ENCODE measurements at regions not wholly inside any gene's neighbourhood (a gene's known extent, or its start where the extent isn't known, plus 50 kb on each side); places are given as distances from the start of the nearest gene placed in this dataset.

- no peaks in the 10 kb centered on the region for H3K36me3 Mint-ChIP-seq (ENCODE audit: low read depth)
- no peaks in the 10 kb centered on the region for H3K9me3 Mint-ChIP-seq
- no peak overlapping the region for H3K27ac Mint-ChIP-seq
- TF ChIP-seq CTCF (IDR thresholded peaks at IDR 0.05) = no peak
- intact Hi-C loops (cut with micrococcal nuclease) = no loop called here
- DNase-seq (no peak), ATAC-seq (ENCODE audit: low read depth) (no peak)
- H3K4me3 Mint-ChIP-seq = no peak overlapping the region
- CTCF ChIA-PET = no interaction called here
- POLR2A ChIA-PET = no interaction called here
- H3K4me1 Mint-ChIP-seq = no peaks in the 10 kb centered on the region
- H3K27me3 Mint-ChIP-seq = peaks cover 18% of the 10 kb centered on the region
Measured at GRCh38 chr17:15161395-15161794, 103.7 kb downstream of the PMP22 start.

DNA sequence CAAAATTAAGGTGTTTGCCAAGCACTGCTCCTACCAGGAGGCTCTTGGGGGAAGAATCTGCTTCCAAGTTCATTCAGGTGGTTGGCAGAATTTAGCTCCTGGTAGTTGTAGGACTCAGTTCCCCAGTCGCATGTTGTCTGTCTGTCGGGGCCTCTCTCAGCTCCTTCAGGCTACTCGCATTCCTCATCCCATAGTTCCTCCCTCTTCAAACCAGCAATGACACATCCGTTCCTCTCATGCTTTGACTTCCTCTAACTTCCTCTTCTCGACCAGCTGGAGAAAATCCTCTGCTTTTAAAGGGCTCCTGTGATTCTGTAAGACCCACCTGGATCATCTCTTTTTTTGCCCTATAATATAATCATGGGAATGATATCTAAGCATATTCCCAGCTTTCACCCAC, 108.1 kb downstream of the PMP22 start:
- CTCF ChIA-PET = interaction anchor here (0.6 kb wide), 1 partner anchor 20 kb away, joined by 4 read pairs; no protein-coding TSS in a partner anchor

GRCh38 chr17:15154618-15155017, 110.5 kb downstream of the PMP22 start:
- no peaks in the 10 kb centered on the region for H3K36me3 Mint-ChIP-seq (ENCODE audit: low read depth)
- no peak for TF ChIP-seq CTCF (IDR thresholded peaks at IDR 0.05)
- no peak overlapping the region for H3K4me3 Mint-ChIP-seq
- no peak overlapping the region for H3K27ac Mint-ChIP-seq
- CTCF ChIA-PET = no interaction called here
- POLR2A ChIA-PET = no interaction called here
- H3K27me3 Mint-ChIP-seq = peaks cover 22% of the 10 kb centered on the region
- DNase-seq (no peak), ATAC-seq (ENCODE audit: low read depth) (no peak)
- intact Hi-C loops (cut with micrococcal nuclease) = loop anchor here (5.0 kb wide), 2 partner anchors 1562 to 1817 kb away; no protein-coding TSS in a partner anchor
- no peaks in the 10 kb centered on the region for H3K4me1 Mint-ChIP-seq
- H3K9me3 Mint-ChIP-seq = no peaks in the 10 kb centered on the region

More for the DNA sequence above, 108.1 kb downstream of the PMP22 start:
- DNase-seq (no peak), ATAC-seq (ENCODE audit: low read depth) (no peak)
- Mint-ChIP-seq H3K4me3 (no peak overlapping the region), H3K4me1 (no peaks in the 10 kb centered on the region), H3K27ac (no peak overlapping the region), H3K27me3 (peaks cover 23% of the 10 kb centered on the region), H3K9me3 (no peaks in the 10 kb centered on the region), H3K36me3 (ENCODE audit: low read depth) (no peaks in the 10 kb centered on the region)
- POLR2A ChIA-PET = no interaction called here
- no peak for TF ChIP-seq CTCF (IDR thresholded peaks at IDR 0.05)
- intact Hi-C loops (cut with micrococcal nuclease) = loop anchor here (5.0 kb wide), 2 partner anchors 1565 to 1820 kb away; no protein-coding TSS in a partner anchor

DNA sequence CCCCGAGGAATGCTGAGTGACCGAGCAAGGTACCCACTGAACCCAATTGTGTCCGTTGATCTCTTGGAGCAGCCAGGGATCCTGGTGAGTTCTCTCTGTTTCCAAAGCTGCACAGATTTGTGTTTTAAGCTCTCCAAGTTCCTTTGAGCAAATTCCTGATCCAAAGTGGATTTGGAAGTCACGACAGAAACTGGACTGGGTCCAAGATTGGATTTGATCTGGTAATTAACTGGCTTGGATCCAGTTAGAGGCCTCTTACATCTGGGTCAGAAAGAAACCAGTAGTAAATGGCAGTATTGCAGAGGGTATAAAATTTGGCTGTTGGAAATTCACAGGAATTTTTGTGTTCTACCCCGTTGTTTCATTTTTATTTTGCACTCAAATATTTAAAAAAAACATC, 119.5 kb downstream of the PMP22 start:
- no peaks in the 10 kb centered on the region for H3K4me1 Mint-ChIP-seq
- H3K9me3 Mint-ChIP-seq = peaks cover 3% of the 10 kb centered on the region
- TF ChIP-seq CTCF (IDR thresholded peaks at IDR 0.05) = no peak
- no peaks in the 10 kb centered on the region for H3K27me3 Mint-ChIP-seq
- H3K36me3 Mint-ChIP-seq (ENCODE audit: low read depth) = no peaks in the 10 kb centered on the region
- DNase-seq (no peak), ATAC-seq (ENCODE audit: low read depth) (no peak)
- intact Hi-C loops (cut with micrococcal nuclease) = no loop called here
- H3K4me3 Mint-ChIP-seq = no peak overlapping the region
- ChIA-PET POLR2A (no interaction called here), CTCF (no interaction called here)
- no peak overlapping the region for H3K27ac Mint-ChIP-seq

GRCh38 chr17:15143524-15143923, 121.6 kb downstream of the PMP22 start:
- DNase-seq (no peak), ATAC-seq (ENCODE audit: low read depth) (no peak)
- CTCF ChIA-PET = no interaction called here
- no peak for TF ChIP-seq CTCF (IDR thresholded peaks at IDR 0.05)
- intact Hi-C loops (cut with micrococcal nuclease) = no loop called here
- H3K4me3 Mint-ChIP-seq = no peak overlapping the region
- POLR2A ChIA-PET = no interaction called here
- H3K27me3 Mint-ChIP-seq = no peaks in the 10 kb centered on the region
- H3K4me1 Mint-ChIP-seq = no peaks in the 10 kb centered on the region
- H3K9me3 Mint-ChIP-seq = peaks cover 3% of the 10 kb centered on the region
- H3K27ac Mint-ChIP-seq = no peak overlapping the region
- H3K36me3 Mint-ChIP-seq (ENCODE audit: low read depth) = no peaks in the 10 kb centered on the region

Measured in activated B cell treated with CpG ODN at 0.5 μM for 24 hours (primary cell).